Adrenal gland (tissue), 9 donors: ENCODE measurements at regions not wholly inside any gene's neighbourhood (a gene's known extent, or its start where the extent isn't known, plus 50 kb on each side); places are given as distances from the start of the nearest gene placed in this dataset.

Experiments
- DNase-seq, 7 donors: peaks; one replicate each; pipeline ENCODE4 v3.0.0-alpha.2; 2019 to 2020
- H3K27ac ChIP-seq, 5 donors: fragments of 200-600 bp; sonication (generic) in 4 of 5; 1 replicate in 3 of 5; 2 replicates in 2 of 5; pipeline versions ENCODE4 v1.5.1 to v1.8.0; 2016 to 2020; ENCODE audit warnings: mild to moderate bottlenecking in 1 of 5
- H3K27me3 ChIP-seq: fragments of 200-600 bp; 2 replicates; pipeline ENCODE4 v1.8.0; 2021
- H3K36me3 ChIP-seq, 2 donors: fragments of 200-600 bp; replicated peaks in 1 of 2; 1 replicate in 1 of 2; 2 replicates in 1 of 2; pipeline versions ENCODE4 v1.5.1 to v1.8.0; 2018 to 2022
- H3K4me1 ChIP-seq, 2 donors: fragments of 200-600 bp; replicated peaks in 1 of 2; 1 replicate in 1 of 2; 2 replicates in 1 of 2; pipeline versions ENCODE4 v1.5.1 to v1.8.0; 2018 to 2021
- H3K4me3 ChIP-seq, 4 donors: fragments of 200-600 bp; sonication (generic) in 3 of 4; one replicate each; pipeline ENCODE4 v1.5.1; 2016 to 2018
- H3K9me3 ChIP-seq, 3 donors: fragments of 200-600 bp; sonication (generic) in 1 of 3; replicated peaks in 1 of 3; 1 replicate in 2 of 3; 2 replicates in 1 of 3; pipeline versions ENCODE4 v1.5.1 to v1.8.0; 2016 to 2021
- POLR2A ChIP-seq, 2 donors: fragments of 450-650 bp; IDR thresholded peaks; one replicate each; pipeline ENCODE4 v1.6.1; 2017; ENCODE audit warnings: antibody characterized with exemption in 2 of 2, mild to moderate bottlenecking in 2 of 2, moderate library complexity in 1 of 2
- WGBS, 4 donors: extraction: QIAGEN DNeasy Blood & Tissue Kit in 2 of 4; methylation state at CpG; one replicate each; pipeline versions ENCODE4 v1.1.5 to v1.1.7; 2013 to 2017; 5-methylcytosine and 5-hydroxymethylcytosine counted together
- intact Hi-C, 2 donors: fragments of 100-400 bp; cut with DNase I; formaldehyde crosslinking; loops; one replicate each; pipeline versions ENCODE4 v1.14.1 to v1.15.0; 2022 to 2023
- TF ChIP-seq, protein P1 (sequence below), 6 experiments: fragments of 450-650 bp in 4 of 6; fragments of 200-600 bp in 2 of 6; sonication (generic) in 1 of 6; IDR thresholded peaks; 1 replicate in 5 of 6; 2 replicates in 1 of 6; pipeline versions ENCODE4 v1.5.1 to v1.8.0; 2016 to 2021; ENCODE audit warnings: antibody characterized with exemption in 6 of 6, mild to moderate bottlenecking in 2 of 6, moderate library complexity in 1 of 6
- donor health status: healthy with polysubstance abuse.
- donor health status: Bipolar disorder and iron deficiency.
- donor health status: DM: yes; HTN: yes; CAD: no.
- donor health status: DM: no; HTN: no; CAD: no.
- donor health status: DM: no; HTN: no; CAD: no.

DNA sequence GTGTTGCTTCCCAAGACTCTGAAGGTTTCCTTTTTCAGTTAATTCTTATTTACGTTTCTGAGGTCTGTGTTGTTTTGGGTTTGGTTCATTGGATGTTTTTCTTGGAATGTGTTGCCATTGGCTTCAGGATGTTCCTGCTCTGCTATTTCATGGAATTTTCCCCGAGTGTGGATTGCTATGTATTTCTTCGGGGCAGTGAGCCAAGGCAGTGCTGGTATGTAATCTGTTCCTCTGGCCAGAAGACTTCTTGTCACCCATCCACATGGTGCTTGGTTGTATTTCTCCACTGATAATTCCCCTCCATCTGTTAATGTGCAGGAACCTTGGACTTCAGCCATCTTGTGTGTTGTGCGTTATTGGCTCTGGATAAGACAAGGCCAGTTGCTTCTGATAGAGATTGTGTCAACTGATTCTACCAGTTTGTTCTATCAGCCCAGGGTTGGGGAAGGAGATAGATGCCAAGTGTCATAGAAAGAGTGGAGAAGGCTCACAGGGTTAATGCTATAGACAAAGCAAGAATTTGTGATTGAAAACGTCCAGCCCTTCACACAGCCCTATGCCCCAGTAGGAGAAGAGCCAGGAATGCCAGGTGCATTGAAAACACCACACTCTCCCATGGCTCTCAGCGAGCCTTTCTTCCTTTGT, 505.2 kb downstream of the PLPP3 start:
- DNase-seq = peak; percentile 20 to 82 (median 60)
- intact Hi-C loops = no loop called here

DNA sequence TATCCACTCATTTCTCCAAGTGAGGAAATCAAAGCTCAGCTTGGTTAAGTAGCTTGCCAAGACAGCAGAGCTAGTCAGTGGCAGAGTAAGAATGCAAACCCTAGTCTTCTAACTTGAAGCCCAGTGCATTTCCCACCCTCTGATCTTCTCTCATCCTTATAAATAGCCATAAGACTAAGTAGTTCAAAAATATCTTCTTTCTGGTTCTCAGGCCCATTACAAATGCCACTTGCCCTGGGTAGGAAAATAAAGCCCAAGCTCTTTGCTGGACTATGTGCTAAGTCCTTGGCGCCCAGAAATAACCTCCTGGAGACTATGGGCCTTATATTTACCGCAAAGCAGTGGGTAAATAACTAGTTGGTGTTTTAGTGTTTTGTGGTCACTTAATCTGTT, 505.8 kb downstream of the PLPP3 start:
- no peak for DNase-seq
- Histone ChIP-seq H3K4me3 (no peak overlapping the region), H3K9me3 (no peaks in the 10 kb centered on the region), H3K27ac (peak overlapping the region in 2 of 5 donors; percentile 14 to 25), H3K36me3 (no peaks in the 10 kb centered on the region), H3K4me1 (no peaks in the 10 kb centered on the region), H3K27me3 (no peaks in the 10 kb centered on the region)
- TF ChIP-seq, protein P1, sequence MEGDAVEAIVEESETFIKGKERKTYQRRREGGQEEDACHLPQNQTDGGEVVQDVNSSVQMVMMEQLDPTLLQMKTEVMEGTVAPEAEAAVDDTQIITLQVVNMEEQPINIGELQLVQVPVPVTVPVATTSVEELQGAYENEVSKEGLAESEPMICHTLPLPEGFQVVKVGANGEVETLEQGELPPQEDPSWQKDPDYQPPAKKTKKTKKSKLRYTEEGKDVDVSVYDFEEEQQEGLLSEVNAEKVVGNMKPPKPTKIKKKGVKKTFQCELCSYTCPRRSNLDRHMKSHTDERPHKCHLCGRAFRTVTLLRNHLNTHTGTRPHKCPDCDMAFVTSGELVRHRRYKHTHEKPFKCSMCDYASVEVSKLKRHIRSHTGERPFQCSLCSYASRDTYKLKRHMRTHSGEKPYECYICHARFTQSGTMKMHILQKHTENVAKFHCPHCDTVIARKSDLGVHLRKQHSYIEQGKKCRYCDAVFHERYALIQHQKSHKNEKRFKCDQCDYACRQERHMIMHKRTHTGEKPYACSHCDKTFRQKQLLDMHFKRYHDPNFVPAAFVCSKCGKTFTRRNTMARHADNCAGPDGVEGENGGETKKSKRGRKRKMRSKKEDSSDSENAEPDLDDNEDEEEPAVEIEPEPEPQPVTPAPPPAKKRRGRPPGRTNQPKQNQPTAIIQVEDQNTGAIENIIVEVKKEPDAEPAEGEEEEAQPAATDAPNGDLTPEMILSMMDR (IDR thresholded peaks at IDR 0.05) = no peak
- TF ChIP-seq POLR2A (IDR thresholded peaks at IDR 0.05) = no peak
- 67 to 88% (median 81%) methylated on average over 2 of the region's 2 CpGs for WGBS, 4 donors
- intact Hi-C loops = no loop called here

More for the DNA sequence above, 505.2 kb downstream of the PLPP3 start:
- Histone ChIP-seq H3K4me1 (no peaks in the 10 kb centered on the region), H3K9me3 (no peaks in the 10 kb centered on the region), H3K36me3 (no peaks in the 10 kb centered on the region), H3K27me3 (no peaks in the 10 kb centered on the region), H3K27ac (peak overlapping the region in 1 of 5 donors; percentile 36), H3K4me3 (no peak overlapping the region)
- WGBS, 4 donors = 35 to 51% (median 44%) methylated on average over 6 of the region's 6 CpGs
- no peak for TF ChIP-seq POLR2A (IDR thresholded peaks at IDR 0.05)
- TF ChIP-seq, protein P1 (IDR thresholded peaks at IDR 0.05) = no peak

DNA sequence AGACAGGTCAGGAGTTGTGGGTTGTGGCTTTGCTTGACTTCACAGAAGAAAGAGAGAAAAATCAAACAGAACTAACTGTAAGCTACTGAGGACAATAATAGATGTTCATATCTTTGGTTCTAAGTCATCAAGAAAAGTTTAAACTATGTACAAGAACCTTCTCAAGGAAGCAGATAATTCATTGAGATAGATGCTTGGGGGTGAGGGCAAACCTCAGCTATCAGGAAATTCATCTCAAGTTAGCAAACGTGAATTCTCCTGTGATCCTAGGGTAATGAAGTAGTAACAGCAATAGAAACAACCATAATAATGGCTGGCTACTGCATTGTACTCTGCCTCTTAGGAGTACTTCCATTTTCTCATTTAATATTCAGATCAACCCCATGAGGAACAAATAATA, 506.2 kb downstream of the PLPP3 start:
- intact Hi-C loops = no loop called here
- Histone ChIP-seq H3K4me1 (no peaks in the 10 kb centered on the region), H3K36me3 (no peaks in the 10 kb centered on the region), H3K27me3 (no peaks in the 10 kb centered on the region), H3K9me3 (no peaks in the 10 kb centered on the region), H3K27ac (peak overlapping the region in 2 of 5 donors; percentile 14 to 25), H3K4me3 (no peak overlapping the region)
- TF ChIP-seq POLR2A (IDR thresholded peaks at IDR 0.05) = no peak
- TF ChIP-seq, protein P1 (IDR thresholded peaks at IDR 0.05) = no peak
- WGBS, 4 donors = 26 to 48% (median 39%) methylated on average over 1 of the region's 1 CpG
- no peak for DNase-seq

DNA sequence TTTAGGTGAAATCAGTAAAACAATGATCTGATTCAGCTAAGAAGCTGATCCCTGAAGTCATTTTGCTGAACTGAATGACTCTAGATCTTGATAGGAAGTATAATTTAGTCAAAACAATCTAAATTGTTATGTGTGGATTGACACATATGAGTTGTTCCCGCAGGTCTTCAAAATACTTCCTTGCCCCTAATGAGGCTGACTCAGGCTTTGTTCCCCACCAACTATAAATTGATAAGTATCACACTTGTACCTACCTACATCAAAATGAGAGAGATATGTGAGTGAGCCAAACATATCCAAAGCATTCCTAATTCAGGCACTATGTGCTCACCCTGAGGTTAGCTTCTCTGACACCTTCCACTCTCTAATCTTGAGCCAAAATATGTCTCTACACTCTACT, 507.1 kb downstream of the PLPP3 start:
- Histone ChIP-seq H3K27ac (peak overlapping the region in 1 of 5 donors; percentile 1), H3K4me1 (no peaks in the 10 kb centered on the region), H3K27me3 (no peaks in the 10 kb centered on the region), H3K9me3 (no peaks in the 10 kb centered on the region), H3K36me3 (no peaks in the 10 kb centered on the region), H3K4me3 (no peak overlapping the region)
- DNase-seq = no peak
- intact Hi-C loops = no loop called here
- 81 to 96% (median 93%) methylated on average over 1 of the region's 1 CpG for WGBS, 4 donors
- TF ChIP-seq, protein P1 (IDR thresholded peaks at IDR 0.05) = no peak
- no peak for TF ChIP-seq POLR2A (IDR thresholded peaks at IDR 0.05)
